GM18498 (cell line): ENCODE measurements at regions not wholly inside any gene's neighbourhood (a gene's known extent, or its start where the extent isn't known, plus 50 kb on each side); places are given as distances from the start of the nearest gene placed in this dataset.
A peak's percentile ranks its signal among the peaks of the same experiment; 100 is the strongest.
"Not testable (repeated sequence)": the region's sequence is repeated elsewhere in the genome, so short reads cannot be mapped to it uniquely, and the experiment has no call there.

Source experiments
- ATAC-seq: cut with Tn5 transposase; IDR thresholded peaks from one replicate; pipeline ENCODE4 v1.9.1; 2021; ENCODE audit warnings: mild to moderate bottlenecking, moderate library complexity; ENCODE audit not compliant: unreplicated experiment

DNA sequence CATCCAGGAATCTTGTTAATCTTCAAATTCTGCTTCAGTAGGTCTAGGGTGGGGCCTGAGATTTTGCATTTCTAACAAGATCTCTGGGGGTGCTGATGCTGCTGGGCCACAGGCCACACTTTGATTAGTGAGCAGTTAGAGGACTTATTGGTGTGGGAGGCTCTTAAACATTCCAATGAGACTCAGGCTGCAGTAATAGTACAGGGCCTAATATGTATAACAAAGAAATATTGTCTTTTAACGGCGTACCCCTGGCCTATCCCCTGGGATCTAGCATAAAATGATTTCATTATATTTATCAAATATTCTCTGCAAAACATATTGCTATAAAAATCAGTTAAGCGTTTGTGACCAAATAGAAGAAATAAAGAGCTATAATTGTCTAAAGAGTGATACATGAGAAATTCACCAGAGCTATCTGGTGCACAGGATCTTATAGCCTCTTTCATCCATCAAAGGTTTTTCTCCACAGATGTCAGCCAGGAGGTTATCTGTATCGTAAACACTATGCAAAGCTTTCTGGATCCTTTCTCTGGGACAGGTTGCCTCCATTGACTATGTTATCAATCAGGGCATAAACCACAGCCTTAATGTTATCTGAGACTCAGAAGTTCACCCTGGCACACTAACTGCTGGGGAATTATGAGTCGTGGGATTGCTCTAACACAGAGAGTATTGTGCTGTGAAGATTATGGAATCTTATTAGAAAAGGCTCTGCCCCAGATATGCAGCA lies 488.5 kb upstream of the MAP3K7 start:
- no peak for ATAC-seq

DNA sequence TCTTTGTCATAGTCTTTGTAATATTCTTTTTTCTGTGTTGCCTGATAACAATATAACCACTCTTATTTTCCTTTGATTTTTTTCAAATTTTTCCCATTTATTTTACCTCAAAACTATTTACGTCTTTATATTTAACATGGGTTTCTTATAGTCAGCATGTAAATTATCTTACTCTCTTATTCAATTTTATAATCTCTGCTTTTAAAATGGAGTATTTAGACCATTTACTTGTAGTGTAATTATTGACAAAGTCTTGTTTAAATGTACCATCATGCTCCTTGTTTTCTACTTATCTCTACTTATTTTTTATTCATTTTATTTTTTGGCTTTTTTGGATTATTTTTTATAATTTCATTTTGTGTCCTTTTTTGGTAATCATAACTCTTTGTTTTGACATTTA lies 476.5 kb upstream of the MAP3K7 start:
- ATAC-seq = no peak

DNA sequence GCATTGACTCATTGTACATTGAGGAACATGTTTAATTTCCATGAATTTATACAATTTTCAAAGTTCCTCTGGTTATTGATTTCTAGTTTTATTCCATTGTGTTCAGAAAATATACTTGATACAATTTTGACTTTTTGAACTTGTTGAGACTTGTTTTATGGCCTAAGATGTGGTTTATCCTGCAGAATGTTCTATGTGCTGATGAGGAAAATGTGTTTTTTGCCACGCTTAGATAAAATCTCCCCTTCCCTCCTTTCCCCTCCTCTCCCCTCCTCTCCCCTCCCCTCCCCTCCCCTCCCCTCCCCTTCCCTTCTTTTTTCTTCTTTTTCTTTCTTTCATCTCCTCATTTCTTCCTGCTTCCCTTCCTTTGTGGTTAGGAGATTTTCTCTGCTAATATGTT lies 470.8 kb upstream of the MAP3K7 start:
- ATAC-seq = no peak

DNA sequence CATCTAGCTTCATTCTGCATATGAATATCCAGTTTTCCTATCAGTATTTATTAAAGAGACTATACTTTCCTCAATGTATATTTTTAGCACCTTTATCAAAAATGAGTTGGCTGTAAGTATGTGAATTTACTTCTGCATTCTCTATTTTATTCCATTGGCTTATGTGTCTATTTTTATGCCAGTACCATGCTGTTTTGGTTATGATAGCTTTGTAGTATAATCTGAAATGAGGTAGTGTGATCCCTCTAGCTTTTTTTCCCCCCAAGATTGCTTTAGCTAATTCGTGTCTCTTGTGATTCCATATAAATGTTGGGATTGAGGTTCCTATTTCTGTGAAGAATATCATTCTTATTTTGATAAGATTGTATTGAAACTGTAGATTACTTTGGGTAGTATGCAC lies 469.1 kb upstream of the MAP3K7 start:
- no peak for ATAC-seq

DNA sequence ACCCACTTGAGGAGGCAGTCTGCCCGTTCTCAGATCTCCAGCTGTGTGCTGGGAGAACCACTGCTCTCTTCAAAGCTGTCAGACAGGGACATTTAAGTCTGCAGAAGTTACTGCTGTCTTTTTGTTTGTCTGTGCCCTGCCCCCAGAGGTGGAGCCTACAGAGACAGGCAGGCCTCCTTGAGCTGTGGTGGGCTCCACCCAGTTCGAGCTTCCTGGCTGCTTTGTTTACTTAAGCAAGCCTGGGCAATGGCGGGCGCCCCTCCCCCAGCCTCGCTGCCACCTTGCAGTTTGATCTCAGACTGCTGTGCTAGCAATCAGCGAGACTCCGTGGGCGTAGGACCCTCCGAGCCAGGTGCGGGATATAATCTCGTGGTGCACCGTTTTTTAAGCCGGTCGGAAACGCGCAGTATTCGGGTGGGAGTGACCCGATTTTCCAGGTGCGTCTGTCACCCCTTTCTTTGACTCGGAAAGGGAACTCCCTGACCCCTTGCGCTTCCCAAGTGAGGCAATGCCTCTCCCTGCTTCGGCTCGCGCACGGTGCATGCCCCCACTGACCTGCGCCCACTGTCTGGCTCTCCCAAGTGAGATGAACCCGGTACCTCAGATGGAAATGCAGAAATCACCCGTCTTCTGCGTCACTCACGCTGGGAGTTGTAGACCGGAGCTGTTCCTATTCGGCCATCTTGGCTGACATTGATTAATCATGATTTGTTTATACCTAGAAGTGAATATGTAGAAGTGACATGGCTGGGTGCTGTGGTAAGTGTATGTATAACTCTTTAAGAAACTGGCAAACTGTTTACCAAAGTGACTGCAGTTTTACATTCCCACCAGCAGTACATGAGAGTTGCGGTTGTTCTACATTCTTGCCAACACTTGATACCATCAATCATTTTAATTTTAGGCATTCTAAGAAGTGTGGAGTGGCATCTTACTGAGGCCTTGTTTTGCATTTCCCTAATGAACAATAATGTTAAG lies 465.9 kb upstream of the MAP3K7 start:
- ATAC-seq = not testable (repeated sequence)

DNA sequence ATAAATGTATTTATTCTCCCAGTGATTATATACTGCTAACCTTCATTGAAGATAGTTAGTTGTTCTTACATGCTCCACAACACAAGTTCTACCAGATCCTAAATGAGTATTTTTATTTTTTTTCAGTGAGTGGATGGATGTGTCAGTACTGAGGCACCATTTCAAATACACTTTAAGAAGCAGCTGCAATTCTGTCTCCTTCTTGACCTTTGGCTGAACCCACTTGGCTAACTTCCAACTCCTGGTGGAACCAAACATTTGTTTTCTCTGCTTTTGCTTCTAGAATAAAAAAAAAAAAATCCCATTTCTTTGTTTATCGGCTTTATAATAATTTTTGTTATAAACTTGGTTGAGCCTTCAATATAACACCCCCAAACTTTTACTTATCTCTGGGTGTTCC lies 458.3 kb upstream of the MAP3K7 start:
- ATAC-seq = no peak

DNA sequence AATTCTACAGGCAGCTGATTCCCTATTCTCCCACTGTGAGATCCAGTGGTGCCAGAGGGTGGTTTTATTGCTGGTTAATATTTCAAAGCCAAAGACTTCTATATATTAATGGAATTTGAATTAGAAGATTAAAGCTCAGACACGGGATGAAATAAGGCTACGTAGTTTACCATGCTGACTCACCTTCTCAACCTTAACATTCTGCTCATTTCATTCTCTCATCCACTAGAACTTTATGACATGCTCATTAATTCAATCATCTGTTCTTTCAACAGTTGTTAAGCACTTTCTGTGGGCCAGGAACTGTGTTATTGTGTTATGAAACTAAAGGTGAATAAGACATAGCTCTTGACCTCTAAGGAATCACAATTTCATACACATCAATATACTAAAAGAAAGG lies 456.9 kb upstream of the MAP3K7 start:
- ATAC-seq = no peak

DNA sequence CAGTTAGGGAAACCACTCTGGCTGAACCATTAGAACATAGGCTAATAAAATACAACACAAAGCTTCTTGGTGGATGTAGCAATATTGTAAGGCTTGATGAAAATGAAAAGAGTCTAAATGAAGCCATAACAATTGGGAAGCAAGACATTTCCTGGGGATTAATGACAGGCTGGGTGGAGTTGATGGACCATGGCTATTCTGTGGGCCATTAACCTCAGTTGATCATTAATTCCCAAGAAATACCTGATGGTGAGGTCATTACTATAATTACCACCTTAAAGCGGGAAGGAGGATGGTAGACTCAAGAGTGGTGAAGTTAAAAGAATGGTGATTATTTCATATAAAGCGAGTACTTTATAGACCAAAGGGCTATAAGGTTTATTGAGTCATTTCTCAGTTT lies 455.8 kb upstream of the MAP3K7 start:
- no peak for ATAC-seq

DNA sequence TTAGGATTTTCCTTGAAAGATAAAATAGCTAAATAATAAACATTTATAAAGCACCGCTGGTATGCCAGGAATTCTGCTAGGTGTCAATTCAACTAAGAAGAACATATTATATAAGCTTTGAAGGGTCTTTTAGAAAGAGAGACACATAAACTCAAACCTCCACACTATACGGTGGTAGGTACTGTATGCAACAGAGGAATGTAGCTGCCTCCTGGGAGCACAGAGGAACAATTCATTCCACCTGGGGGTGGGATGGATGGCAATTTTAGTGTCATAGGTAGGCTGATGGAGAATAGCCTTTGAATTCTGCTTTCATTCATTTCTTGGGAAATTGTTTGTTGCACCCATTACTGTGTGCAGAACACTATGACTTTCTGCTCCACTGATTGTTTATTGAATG lies 447.1 kb upstream of the MAP3K7 start:
- ATAC-seq = no peak

DNA sequence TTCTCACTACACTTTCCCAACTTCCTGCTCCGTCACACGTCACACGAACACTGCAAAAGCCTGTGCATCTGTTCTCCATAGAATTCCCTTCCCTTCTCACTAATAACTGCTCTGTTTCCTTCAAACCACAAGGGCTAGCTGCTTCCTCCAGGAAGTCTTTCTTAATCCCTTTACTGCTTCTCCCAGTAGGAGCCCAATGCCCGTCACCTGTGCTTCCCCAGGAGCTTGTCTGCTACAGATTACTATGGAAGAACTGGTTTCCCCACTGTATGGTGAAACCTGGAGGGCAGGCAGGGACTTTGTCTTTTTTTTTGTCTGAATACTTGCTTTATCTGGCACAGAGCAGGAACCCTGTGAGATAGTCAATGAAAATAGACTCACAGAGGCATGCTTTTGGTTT lies 444.7 kb upstream of the MAP3K7 start:
- ATAC-seq = no peak

DNA sequence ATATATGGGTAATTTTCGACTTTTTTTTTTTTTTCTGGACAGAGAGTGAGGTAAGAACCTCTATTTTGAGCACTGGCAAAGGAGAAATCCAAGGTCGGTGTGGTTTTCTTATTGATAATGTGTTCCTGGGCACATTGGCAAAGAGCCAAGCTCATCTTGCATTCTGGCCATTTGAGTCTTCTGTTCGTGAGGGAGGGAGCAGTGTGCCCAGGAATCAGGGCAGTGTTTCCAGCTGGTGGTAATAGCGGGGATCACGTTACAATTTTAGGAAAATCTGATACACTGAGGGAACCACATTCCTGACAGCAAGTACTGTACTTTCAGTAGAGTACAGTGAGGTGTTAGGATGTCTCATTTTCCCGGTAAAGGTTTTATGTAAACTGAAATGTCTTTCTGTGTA lies 442.3 kb upstream of the MAP3K7 start:
- ATAC-seq = no peak

DNA sequence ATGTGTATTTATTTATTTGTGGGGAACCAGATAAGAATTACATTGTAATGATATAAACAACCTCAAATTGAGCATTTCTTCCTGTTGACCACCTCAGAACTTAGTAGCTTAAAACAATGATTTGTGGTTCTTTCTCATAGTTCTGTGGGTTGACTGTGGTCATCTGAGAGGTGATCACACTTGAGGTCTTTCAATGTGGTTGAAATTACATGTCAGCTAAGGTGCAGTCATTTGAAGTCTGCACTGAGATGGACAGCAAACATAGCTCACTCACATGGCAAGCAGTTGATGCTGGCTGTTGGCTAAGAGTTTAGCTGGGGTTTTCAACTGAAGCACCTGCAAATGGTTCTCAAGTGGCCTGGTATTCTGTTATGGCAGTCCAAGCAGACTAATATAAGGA lies 436.7 kb upstream of the MAP3K7 start:
- ATAC-seq = no peak

DNA sequence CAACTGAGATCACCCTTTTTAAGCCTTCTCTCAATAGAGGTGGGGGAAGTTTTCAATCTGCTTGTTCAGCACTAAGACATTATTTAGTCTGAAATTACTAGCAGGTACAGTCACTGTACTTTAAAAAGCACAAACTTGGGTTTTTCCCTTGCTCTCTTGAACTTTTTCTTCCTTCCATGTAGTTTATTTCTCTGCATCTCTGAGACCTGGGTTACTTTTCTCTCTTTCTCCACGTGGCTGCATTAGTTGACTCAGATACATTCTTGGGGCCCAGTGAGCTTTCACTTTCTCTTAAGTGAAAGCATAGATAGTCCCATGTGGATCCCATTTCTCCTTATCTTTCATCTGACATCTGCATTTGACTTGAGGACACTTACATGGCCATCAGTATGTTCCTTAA lies 433.9 kb upstream of the MAP3K7 start:
- ATAC-seq = peak; percentile 83

DNA sequence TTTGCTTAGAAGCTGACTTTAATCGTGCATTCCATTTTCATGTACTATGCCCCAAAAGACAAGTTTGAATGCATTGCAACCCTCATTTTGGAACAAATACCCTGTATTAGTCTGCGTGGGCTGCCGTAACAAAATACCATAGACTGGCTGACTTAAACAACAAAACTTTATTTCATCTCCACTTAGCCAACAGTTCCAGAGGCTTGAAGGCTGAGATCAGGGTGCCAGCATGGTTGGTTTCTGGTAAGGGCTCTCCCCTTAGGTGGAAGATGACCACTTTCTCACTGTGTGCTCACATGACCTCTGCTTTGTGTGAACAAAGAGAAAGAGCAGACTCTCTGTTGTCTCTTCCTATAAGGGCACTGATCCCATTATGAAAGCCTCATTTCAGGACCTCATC lies 431.7 kb upstream of the MAP3K7 start:
- ATAC-seq = no peak

DNA sequence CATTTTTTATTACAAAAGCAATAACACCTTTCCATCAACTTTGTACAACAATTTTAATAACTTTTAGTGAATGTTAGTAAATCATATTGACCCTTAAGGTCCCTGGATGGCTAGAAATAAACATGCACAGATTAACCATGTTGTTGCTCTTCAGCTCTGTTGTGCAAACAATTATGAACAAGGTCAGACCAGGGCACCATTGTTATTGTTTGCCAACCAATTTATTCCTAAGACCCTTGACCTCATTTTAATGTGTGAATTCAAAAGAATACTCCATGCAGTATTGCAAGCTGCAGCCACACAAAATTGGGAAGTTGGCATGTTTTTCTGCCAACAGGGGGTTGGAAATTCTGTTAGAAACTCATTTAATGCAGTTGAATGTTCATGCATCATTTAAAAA lies 426.6 kb upstream of the MAP3K7 start:
- no peak for ATAC-seq

DNA sequence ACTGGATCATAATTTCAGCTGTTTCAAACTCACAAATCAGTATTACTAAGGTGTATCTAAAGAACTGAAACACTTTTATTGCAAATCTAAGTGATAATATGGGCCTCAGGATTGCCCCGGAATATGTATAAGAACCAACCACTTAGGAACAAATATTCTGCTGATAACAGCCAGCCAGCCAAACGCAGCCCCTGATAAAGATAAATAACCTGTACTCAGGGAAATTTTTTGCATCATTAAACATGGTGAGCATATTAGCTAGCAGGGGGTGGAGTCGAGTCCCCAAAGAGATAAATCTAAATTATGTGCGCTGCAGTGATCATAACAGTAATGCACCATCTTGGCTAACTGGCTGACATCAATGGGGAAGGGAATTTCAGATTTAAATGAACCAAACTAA lies 410.2 kb upstream of the MAP3K7 start:
- ATAC-seq = no peak

DNA sequence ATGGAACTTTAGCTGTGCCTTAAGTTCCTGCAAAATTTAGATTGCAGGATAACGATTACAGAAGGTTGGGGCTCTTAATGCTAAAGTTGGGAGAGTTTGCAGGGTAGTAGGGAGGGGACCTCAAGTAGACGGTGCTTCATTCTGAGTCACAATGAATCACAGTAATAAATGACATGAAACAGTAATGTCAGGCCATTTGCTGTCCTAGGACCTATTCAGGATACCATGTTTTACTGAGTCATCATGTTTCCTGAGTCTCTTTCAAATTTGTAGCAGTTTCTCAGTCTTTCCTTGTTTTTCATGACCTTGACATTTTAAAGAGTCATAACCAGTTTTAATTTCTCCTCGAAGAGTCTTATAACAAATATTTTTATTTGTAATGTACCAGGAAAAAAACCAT lies 406.9 kb upstream of the MAP3K7 start:
- no peak for ATAC-seq

DNA sequence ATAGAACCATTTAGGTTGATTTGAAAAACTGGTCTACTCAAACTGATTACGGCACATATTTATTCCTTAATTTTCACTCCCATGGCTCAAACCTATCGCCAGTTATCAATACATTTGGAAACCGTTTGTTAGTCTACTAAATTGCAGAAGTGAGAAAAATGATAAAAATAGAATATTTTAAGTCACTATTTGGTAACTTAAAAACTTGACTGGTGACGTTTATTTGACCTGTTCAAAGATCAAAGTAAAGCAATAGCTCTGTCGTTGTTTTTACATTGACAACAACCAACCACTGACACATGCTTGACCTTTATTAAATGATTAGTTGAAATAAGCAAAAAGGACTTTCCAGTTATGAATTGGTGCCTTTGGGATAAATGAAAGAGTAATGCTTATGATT lies 402.9 kb upstream of the MAP3K7 start:
- no peak for ATAC-seq

DNA sequence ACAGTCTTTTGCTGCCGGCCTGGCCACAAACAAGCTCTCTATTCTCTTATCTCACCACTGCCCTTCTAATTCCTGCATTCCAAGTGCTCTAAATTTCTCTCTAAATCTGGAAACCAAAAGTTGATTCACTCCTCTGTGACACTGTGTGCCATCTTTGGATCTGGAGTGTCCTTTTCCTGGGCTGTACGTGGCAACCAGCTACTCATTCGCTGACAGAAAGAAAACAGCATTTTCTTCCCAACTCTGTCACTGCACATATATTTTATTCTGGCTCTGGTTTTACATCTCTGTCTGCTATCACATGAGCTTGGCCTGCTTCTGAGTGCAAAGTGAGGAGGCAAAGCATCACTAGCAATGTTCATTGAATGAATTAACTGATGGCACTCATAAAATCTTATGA lies 397.2 kb upstream of the MAP3K7 start:
- no peak for ATAC-seq

DNA sequence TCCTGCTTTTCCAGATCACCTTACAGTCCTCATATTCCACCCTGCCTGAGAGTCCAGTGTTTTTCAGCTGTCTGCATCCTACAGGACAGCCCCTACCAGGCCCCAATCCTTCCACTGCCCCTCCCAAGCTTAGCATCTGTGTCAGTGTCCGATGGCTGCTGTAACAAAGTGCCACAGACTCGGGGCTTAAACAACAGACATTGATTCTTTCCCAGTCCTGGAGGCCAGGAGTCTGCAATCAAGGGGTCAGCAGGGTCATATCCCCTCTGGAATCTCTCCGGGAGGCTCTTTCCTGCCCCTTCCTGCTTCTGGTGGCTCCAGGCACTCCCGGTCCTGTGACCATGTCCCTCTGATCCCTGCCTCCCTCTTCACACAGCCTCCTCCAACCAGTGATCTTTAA lies 396.6 kb upstream of the MAP3K7 start:
- ATAC-seq = no peak

DNA sequence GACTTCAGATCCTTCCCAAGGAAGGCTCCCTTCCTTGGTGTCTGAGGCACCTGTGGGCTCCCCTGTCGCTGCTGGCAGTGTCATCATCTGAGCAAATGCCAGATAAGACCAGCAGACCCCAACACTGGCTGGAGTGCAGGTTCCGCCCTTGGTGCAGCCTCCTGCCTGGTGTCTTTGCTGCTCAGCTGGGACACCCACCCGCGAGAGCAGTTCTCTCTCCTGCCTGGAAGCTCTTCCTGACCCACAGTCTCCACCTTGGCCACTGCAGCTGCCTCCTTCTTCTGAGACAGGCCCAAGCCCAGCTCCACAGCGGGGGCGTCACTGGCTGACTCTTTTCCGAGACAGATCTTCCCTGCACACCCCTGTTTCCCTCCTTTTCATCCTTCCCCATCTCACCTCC lies 395.7 kb upstream of the MAP3K7 start:
- no peak for ATAC-seq

DNA sequence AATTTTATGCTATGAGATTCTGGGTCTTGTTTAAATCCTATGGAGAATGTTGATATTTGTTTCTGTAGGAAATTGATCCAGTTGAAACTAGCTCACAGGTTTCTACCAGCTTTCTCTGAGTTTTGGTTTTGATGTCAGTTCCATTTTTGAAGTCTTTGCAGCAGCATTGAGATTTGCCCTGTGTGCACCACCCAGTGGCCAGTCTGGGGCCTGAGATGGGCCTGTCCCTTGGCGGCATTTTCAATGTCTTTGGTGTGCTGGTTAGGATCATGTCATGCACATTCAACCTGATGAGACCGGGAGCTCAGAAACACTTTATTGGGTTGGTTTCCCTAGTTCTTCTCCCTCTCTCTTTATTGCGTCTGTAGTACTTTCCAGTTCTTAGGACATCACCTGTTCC lies 395.2 kb upstream of the MAP3K7 start:
- no peak for ATAC-seq
